ENCODE measurements at regions not wholly inside any gene's neighbourhood (a gene's known extent, or its start where the extent isn't known, plus 50 kb on each side); places are given as distances from the start of the nearest gene placed in this dataset.

- no peak for DNase-seq (ENCODE audit: low spot score)
Observed at GRCh38 chr2:128901572-128902391, 583.1 kb upstream of the HS6ST1 start.

GRCh38 chr2:128903637-128904036, 585.0 kb upstream of the HS6ST1 start:
- DNase-seq (ENCODE audit: low spot score), result no peak

GRCh38 chr2:128911276-128911675, 592.6 kb upstream of the HS6ST1 start:
- no peak for DNase-seq (ENCODE audit: low spot score)

GRCh38 chr2:128914320-128914719, 595.7 kb upstream of the HS6ST1 start:
- no peak for DNase-seq (ENCODE audit: low spot score)

- DNase-seq (ENCODE audit: low spot score), result no peak
Observed at GRCh38 chr2:128921751-128922150, 603.1 kb upstream of the HS6ST1 start.

GRCh38 chr2:128922154-128922553, 603.5 kb upstream of the HS6ST1 start:
- no peak for DNase-seq (ENCODE audit: low spot score)

- no peak for DNase-seq (ENCODE audit: low spot score)
Observed at GRCh38 chr2:128925631-128926030, 607.0 kb upstream of the HS6ST1 start.

- no peak for DNase-seq (ENCODE audit: low spot score)
Observed at GRCh38 chr2:128930101-128930500, 611.4 kb upstream of the HS6ST1 start.

- no peak for DNase-seq (ENCODE audit: low spot score)
Observed at GRCh38 chr2:128940378-128940777, 621.7 kb upstream of the HS6ST1 start.

- no peak for DNase-seq (ENCODE audit: low spot score)
Observed at GRCh38 chr2:128941751-128942150, 623.1 kb upstream of the HS6ST1 start.

- DNase-seq (ENCODE audit: low spot score), result no peak
Observed at GRCh38 chr2:128949360-128949759, 630.7 kb upstream of the HS6ST1 start.

- no peak for DNase-seq (ENCODE audit: low spot score)
Observed at GRCh38 chr2:128950758-128951157, 632.1 kb upstream of the HS6ST1 start.

GRCh38 chr2:128958241-128958640, 639.6 kb upstream of the HS6ST1 start:
- DNase-seq (ENCODE audit: low spot score), result no peak

GRCh38 chr2:128967646-128968045, 649.0 kb upstream of the HS6ST1 start:
- no peak for DNase-seq (ENCODE audit: low spot score)

GRCh38 chr2:128969374-128969773, 650.7 kb upstream of the HS6ST1 start:
- DNase-seq (ENCODE audit: low spot score), result no peak

GRCh38 chr2:128970332-128971116, 651.9 kb upstream of the HS6ST1 start:
- no peak for DNase-seq (ENCODE audit: low spot score)

- no peak for DNase-seq (ENCODE audit: low spot score)
Observed at GRCh38 chr2:128973566-128973965, 654.9 kb upstream of the HS6ST1 start.

- DNase-seq (ENCODE audit: low spot score), result no peak
Observed at GRCh38 chr2:128978212-128978611, 659.5 kb upstream of the HS6ST1 start.

- no peak for DNase-seq (ENCODE audit: low spot score)
Observed at GRCh38 chr2:128979182-128979581, 660.5 kb upstream of the HS6ST1 start.

GRCh38 chr2:128980475-128980874, 661.8 kb upstream of the HS6ST1 start:
- DNase-seq (ENCODE audit: low spot score), result no peak

GRCh38 chr2:128981353-128981752, 662.7 kb upstream of the HS6ST1 start:
- no peak for DNase-seq (ENCODE audit: low spot score)

- DNase-seq (ENCODE audit: low spot score), result no peak
Observed at GRCh38 chr2:128982001-128982400, 663.3 kb upstream of the HS6ST1 start.

- DNase-seq (ENCODE audit: low spot score), result no peak
Observed at GRCh38 chr2:128982670-128983069, 664.0 kb upstream of the HS6ST1 start.

Data from activated CD4-positive, alpha-beta T cell treated with anti-CD3 and anti-CD28 coated beads, Interleukin-2, Interleukin-4, amounts not matched to agents 100 ng/mL and 50 ng/mL, durations not matched to agents 16 hours and 8 hours (primary cell).